GM23338 (cell line): ENCODE measurements at regions not wholly inside any gene's neighbourhood (a gene's known extent, or its start where the extent isn't known, plus 50 kb on each side); places are given as distances from the start of the nearest gene placed in this dataset.

Experiments used
- ATAC-seq: fragments of 200-7000 bp; cut with Tn5 transposase; 3 replicates; pipeline ENCODE4 v1.9.1; 2020
- DNase-seq: peaks from one replicate; pipeline ENCODE4 v3.0.0-alpha.2; 2015; ENCODE audit warnings: low spot score
- H2AFZ ChIP-seq: fragments of 200-600 bp; sonication (generic); 2 replicates; pipeline ENCODE4 v1.8.0; 2016; ENCODE audit warnings: antibody characterized with exemption, mild to moderate bottlenecking, moderate library complexity
- H3F3A ChIP-seq: fragments of 200-600 bp; sonication (generic); replicated peaks from 2 replicates; pipeline ENCODE4 v1.8.0; 2017; ENCODE audit warnings: antibody characterized with exemption, mixed run types, low read depth
- H3K27ac ChIP-seq: fragments of 200-600 bp; sonication (generic); 2 replicates; pipeline ENCODE4 v1.6.1; 2016; ENCODE audit warnings: low read depth
- H3K27me3 ChIP-seq: fragments of 200-600 bp; sonication (generic); 2 replicates; pipeline ENCODE4 v1.8.0; 2016; ENCODE audit warnings: mild to moderate bottlenecking, mixed run types, moderate library complexity; ENCODE audit not compliant: insufficient read depth
- H3K36me3 ChIP-seq: fragments of 200-600 bp; sonication (generic); 2 replicates; pipeline ENCODE4 v1.8.0; 2016; ENCODE audit warnings: mild to moderate bottlenecking; ENCODE audit not compliant: insufficient read depth
- H3K4me1 ChIP-seq: fragments of 200-600 bp; sonication (generic); 2 replicates; pipeline ENCODE4 v1.8.0; 2016; ENCODE audit warnings: mild to moderate bottlenecking, moderate library complexity; ENCODE audit not compliant: insufficient read depth
- H3K4me2 ChIP-seq: fragments of 200-600 bp; sonication (generic); 2 replicates; pipeline ENCODE4 v1.7.1; 2017; ENCODE audit warnings: mixed run types
- H3K4me3 ChIP-seq: fragments of 200-600 bp; sonication (generic); 2 replicates; pipeline ENCODE4 v1.6.1; 2016; ENCODE audit warnings: mixed run types
- H3K79me2 ChIP-seq: fragments of 200-600 bp; sonication (generic); replicated peaks from 2 replicates; pipeline ENCODE4 v1.8.0; 2017; ENCODE audit warnings: mild to moderate bottlenecking; ENCODE audit not compliant: insufficient read depth
- H3K9me2 ChIP-seq: fragments of 200-600 bp; sonication (generic); 2 replicates; pipeline ENCODE4 v1.8.0; 2017; ENCODE audit not compliant: insufficient read depth
- H4K20me1 ChIP-seq: fragments of 200-600 bp; sonication (generic); replicated peaks from 2 replicates; pipeline ENCODE4 v1.8.0; 2017; ENCODE audit warnings: mild to moderate bottlenecking; ENCODE audit not compliant: insufficient read depth
- H3K27ac Mint-ChIP-seq: 2 replicates; pipeline ENCODE4 v1.8.0; 2020; ENCODE audit warnings: inconsistent platforms, mild to moderate bottlenecking, moderate library complexity, mixed read lengths
- H3K27me3 Mint-ChIP-seq: 3 replicates; pipeline ENCODE4 v1.8.0; 2022; ENCODE audit warnings: low read depth, mild to moderate bottlenecking, moderate library complexity, mixed read lengths, inconsistent platforms; ENCODE audit not compliant: insufficient read depth, poor library complexity
- H3K36me3 Mint-ChIP-seq: 3 replicates; pipeline ENCODE4 v1.8.0; 2021; ENCODE audit warnings: low read depth, mild to moderate bottlenecking, inconsistent platforms, moderate library complexity, mixed read lengths
- H3K4me1 Mint-ChIP-seq: 3 replicates; pipeline ENCODE4 v1.8.0; 2020; ENCODE audit warnings: mild to moderate bottlenecking, inconsistent platforms, mixed read lengths
- H3K4me3 Mint-ChIP-seq: 3 replicates; pipeline ENCODE4 v1.8.0; 2021; ENCODE audit warnings: moderate library complexity, mild to moderate bottlenecking, inconsistent platforms, mixed read lengths
- H3K9me3 Mint-ChIP-seq: 3 replicates; pipeline ENCODE4 v1.8.0; 2020; ENCODE audit warnings: moderate library complexity, mild to moderate bottlenecking, inconsistent platforms, mixed read lengths
- CREB1 ChIP-seq: fragments of 250-450 bp; sonication (Bioruptor Pico); IDR thresholded peaks from 2 replicates; pipeline ENCODE4 v1.5.0; 2020; ENCODE audit warnings: low read depth, mild to moderate bottlenecking, moderate library complexity
- CTCF ChIP-seq, 2 experiments: fragments of 200-600 bp in 1 of 2; sonication (generic) in 1 of 2; conservative IDR thresholded peaks; 2 replicates each; pipeline versions ENCODE4 v1.5.1 to v1.6.1; 2016 to 2017; ENCODE audit warnings: antibody characterized with exemption in 2 of 2, low read depth in 2 of 2, mild to moderate bottlenecking in 2 of 2, moderate library complexity in 1 of 2
- ETS1 ChIP-seq: IDR thresholded peaks from 2 replicates; pipeline ENCODE4 v1.6.1; 2016; ENCODE audit warnings: antibody characterized with exemption
- EZH2 ChIP-seq: fragments of 200-600 bp; sonication (generic); IDR thresholded peaks from one replicate; pipeline ENCODE4 v1.8.0; 2017; ENCODE audit warnings: antibody characterized with exemption, mild to moderate bottlenecking, low read depth; ENCODE audit not compliant: unreplicated experiment
- EZH2phosphoT487 ChIP-seq: fragments of 200-600 bp; sonication (generic); IDR thresholded peaks from one replicate; pipeline ENCODE4 v1.8.1; 2018; ENCODE audit warnings: antibody characterized with exemption; ENCODE audit not compliant: unreplicated experiment
- JUNB ChIP-seq: IDR thresholded peaks from one replicate; pipeline ENCODE4 v1.6.1; 2016; ENCODE audit warnings: antibody characterized with exemption; ENCODE audit not compliant: unreplicated experiment
- NANOG ChIP-seq: IDR thresholded peaks from 2 replicates; pipeline ENCODE4 v1.6.1; 2016; ENCODE audit warnings: antibody characterized with exemption, borderline replicate concordance
- POLR2AphosphoS5 ChIP-seq: IDR thresholded peaks from 2 replicates; pipeline ENCODE4 v1.6.1; 2016; ENCODE audit warnings: antibody characterized with exemption, low read depth
- STAT1 ChIP-seq: IDR thresholded peaks from one replicate; pipeline ENCODE4 v1.6.1; 2016; ENCODE audit warnings: antibody characterized with exemption; ENCODE audit not compliant: unreplicated experiment
- ZNF114 ChIP-seq: fragments of 250-450 bp; sonication (Bioruptor Pico); IDR thresholded peaks from 2 replicates; pipeline ENCODE4 v1.5.0; 2020; ENCODE audit warnings: mild to moderate bottlenecking, moderate library complexity
- ZNF331 ChIP-seq: fragments of 250-450 bp; sonication (Bioruptor Pico); IDR thresholded peaks from 2 replicates; pipeline ENCODE4 v1.5.0; 2020; ENCODE audit warnings: low read depth, mild to moderate bottlenecking, moderate library complexity
- ZNF462 ChIP-seq: fragments of 250-450 bp; sonication (Bioruptor Pico); IDR thresholded peaks from 2 replicates; pipeline ENCODE4 v1.5.0; 2020; ENCODE audit warnings: mild to moderate bottlenecking, moderate library complexity

GRCh38 chr5:107272509-107272908 lies 398.2 kb downstream of the EFNA5 start:
- no peak overlapping the region for H3K27ac Mint-ChIP-seq
- Histone ChIP-seq H3K79me2 (no peaks in the 10 kb centered on the region), H3K4me1 (peaks cover 23% of the 10 kb centered on the region), H3K27me3 (no peaks in the 10 kb centered on the region), H3K27ac (no peak overlapping the region), H3K4me3 (no peak overlapping the region), H3F3A (no peaks in the 10 kb centered on the region), H3K4me2 (0 out of 2 replicates have a peak overlapping the region, but pooled peaks have one; percentile 29), H2AFZ (no peak overlapping the region), H3K9me2 (no peaks in the 10 kb centered on the region), H4K20me1 (no peaks in the 10 kb centered on the region), H3K36me3 (no peaks in the 10 kb centered on the region)
- DNase-seq (no peak), ATAC-seq (no peak)
- H3K4me3 Mint-ChIP-seq = no peak overlapping the region
- peaks cover 2% of the 10 kb centered on the region for H3K27me3 Mint-ChIP-seq
- TF ChIP-seq EZH2 (no peak), CREB1 (CRISPR knock-in tag) (no peak), ZNF462 (no peak), JUNB (no peak), EZH2phosphoT487 (no peak), ZNF114 (CRISPR knock-in tag) (no peak), ZNF331 (CRISPR knock-in tag) (no peak), ETS1 (no peak), POLR2AphosphoS5 (no peak), CTCF (conservative IDR thresholded peaks at IDR 0.05; ENCODE audit: low read depth in 2 of 2) (no peak), NANOG (no peak), STAT1 (no peak)
- H3K9me3 Mint-ChIP-seq = no peaks in the 10 kb centered on the region
- no peaks in the 10 kb centered on the region for H3K36me3 Mint-ChIP-seq
- peaks cover 18% of the 10 kb centered on the region for H3K4me1 Mint-ChIP-seq
